ENCODE measurements at regions not wholly inside any gene's neighbourhood (a gene's known extent, or its start where the extent isn't known, plus 50 kb on each side); places are given as distances from the start of the nearest gene placed in this dataset.

DNA sequence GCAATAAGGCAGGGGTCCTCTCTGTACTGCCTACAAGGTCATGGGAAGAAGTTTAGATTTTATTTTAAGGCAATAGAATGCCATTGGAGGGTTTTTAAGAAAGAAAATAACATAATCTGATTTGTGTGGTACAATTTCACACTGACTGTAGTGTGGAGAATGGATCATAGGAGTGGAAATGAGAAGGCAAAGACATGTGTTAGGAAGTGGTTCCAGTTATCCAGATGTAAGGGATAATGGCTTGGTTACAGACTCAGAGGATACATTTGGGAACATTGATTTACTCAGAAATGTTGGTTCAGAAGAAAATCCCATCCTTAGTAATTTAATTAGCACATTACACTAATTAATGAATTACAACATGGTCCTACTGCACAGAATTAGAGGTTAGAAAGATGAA is 788.2 kb downstream of the SLITRK5 start:
- Histone ChIP-seq H3K4me3 (ENCODE audit: low read length) (no peak overlapping the region), H3K27me3 (ENCODE audit: control insufficient read depth, insufficient read depth, low read length) (no peaks in the 10 kb centered on the region), H3K9me3 (ENCODE audit: control insufficient read depth, insufficient read depth, low read length) (no peaks in the 10 kb centered on the region), H3K36me3 (ENCODE audit: control insufficient read depth, insufficient read depth, low read length) (no peaks in the 10 kb centered on the region), H3K27ac (ENCODE audit: low read length) (no peak overlapping the region), H3K4me1 (ENCODE audit: control insufficient read depth, insufficient read depth, low read length) (no peaks in the 10 kb centered on the region)
- H3K27ac Mint-ChIP-seq, result no peak overlapping the region
- TF ChIP-seq, protein P1, sequence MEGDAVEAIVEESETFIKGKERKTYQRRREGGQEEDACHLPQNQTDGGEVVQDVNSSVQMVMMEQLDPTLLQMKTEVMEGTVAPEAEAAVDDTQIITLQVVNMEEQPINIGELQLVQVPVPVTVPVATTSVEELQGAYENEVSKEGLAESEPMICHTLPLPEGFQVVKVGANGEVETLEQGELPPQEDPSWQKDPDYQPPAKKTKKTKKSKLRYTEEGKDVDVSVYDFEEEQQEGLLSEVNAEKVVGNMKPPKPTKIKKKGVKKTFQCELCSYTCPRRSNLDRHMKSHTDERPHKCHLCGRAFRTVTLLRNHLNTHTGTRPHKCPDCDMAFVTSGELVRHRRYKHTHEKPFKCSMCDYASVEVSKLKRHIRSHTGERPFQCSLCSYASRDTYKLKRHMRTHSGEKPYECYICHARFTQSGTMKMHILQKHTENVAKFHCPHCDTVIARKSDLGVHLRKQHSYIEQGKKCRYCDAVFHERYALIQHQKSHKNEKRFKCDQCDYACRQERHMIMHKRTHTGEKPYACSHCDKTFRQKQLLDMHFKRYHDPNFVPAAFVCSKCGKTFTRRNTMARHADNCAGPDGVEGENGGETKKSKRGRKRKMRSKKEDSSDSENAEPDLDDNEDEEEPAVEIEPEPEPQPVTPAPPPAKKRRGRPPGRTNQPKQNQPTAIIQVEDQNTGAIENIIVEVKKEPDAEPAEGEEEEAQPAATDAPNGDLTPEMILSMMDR (IDR thresholded peaks at IDR 0.05), result no peak
- intact Hi-C loops (cut with micrococcal nuclease), result loop anchor here (10.0 kb wide), 1 partner anchor 165 kb away; no protein-coding TSS in a partner anchor
- no peak for DNase-seq
- no peak overlapping the region for H3K4me3 Mint-ChIP-seq
- no peaks in the 10 kb centered on the region for H3K4me1 Mint-ChIP-seq
- no peak for ATAC-seq
- H3K9me3 Mint-ChIP-seq, result no peaks in the 10 kb centered on the region
- H3K36me3 Mint-ChIP-seq, result no peaks in the 10 kb centered on the region
- no peaks in the 10 kb centered on the region for H3K27me3 Mint-ChIP-seq (ENCODE audit: low read depth in 2 of 2)

DNA sequence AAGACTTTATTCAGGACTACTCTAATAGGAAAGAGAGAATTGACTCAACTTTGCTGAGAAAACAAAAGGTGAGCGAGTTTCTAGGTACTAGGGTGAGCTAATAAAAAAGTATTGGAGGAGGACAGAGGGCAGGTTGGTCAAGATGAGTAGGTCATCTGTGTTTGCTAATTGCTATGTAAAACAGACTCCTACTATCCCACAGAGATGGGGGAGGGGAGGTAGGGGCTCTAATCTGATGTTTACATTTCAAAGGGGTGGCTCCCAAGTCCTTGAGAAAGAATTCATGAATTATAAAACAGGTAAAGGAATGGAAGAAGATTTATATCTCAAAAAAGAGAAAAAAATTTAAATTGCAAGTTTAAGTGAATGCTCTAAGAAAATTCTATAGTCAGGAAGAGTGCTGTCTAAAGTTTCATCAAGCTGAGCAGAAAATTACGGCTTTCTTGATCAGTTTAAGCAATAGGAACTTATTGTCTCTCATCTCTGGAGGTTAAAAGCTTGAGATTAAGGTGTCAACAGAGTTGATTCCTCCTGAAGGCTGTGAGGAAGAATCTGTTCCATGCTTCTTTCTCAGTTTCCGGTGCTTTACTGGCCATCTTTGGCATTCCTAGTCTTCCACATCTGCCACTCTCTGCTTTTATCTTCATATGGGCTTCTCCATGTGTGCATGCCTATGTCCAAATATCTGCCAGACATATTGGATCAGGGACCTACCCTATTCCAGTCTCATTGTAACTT is 790.3 kb downstream of the SLITRK5 start:
- WGBS (ENCODE audit: insufficient coverage), result 93% methylated on average over 3 of the region's 3 CpGs
- Histone ChIP-seq H3K36me3 (ENCODE audit: control insufficient read depth, insufficient read depth, low read length) (no peaks in the 10 kb centered on the region), H3K9me3 (ENCODE audit: control insufficient read depth, insufficient read depth, low read length) (no peaks in the 10 kb centered on the region), H3K27ac (ENCODE audit: low read length) (no peak overlapping the region), H3K4me1 (ENCODE audit: control insufficient read depth, insufficient read depth, low read length) (no peaks in the 10 kb centered on the region), H3K4me3 (ENCODE audit: low read length) (no peak overlapping the region), H3K27me3 (ENCODE audit: control insufficient read depth, insufficient read depth, low read length) (no peaks in the 10 kb centered on the region)
- ATAC-seq, result no peak
- Mint-ChIP-seq H3K9me3 (no peaks in the 10 kb centered on the region), H3K4me1 (no peaks in the 10 kb centered on the region), H3K27ac (no peak overlapping the region), H3K4me3 (no peak overlapping the region), H3K36me3 (no peaks in the 10 kb centered on the region), H3K27me3 (ENCODE audit: low read depth in 2 of 2) (no peaks in the 10 kb centered on the region)
- no peak for DNase-seq
- TF ChIP-seq, protein P1 (IDR thresholded peaks at IDR 0.05), result no peak
- intact Hi-C loops (cut with micrococcal nuclease), result no loop called here

DNA sequence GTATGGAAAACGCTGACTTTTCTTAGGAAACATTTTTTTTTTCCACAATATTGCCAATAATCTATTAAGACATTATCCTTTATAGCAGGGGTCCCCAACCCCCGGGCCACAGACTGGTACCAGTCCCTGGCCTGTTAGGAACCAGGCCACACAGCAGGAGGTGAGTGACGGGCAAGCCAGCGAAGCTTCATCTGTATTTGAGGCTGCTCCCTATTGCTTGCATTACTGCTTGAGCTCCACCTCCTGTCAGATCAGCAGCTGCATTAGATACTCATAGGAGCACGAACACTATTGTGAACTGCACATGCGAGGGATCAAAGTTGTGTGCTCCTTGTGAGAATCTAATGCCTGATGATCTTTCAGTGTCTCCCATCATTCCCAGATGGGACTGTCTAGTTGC is 793.7 kb downstream of the SLITRK5 start:
- no peaks in the 10 kb centered on the region for H3K27me3 Mint-ChIP-seq (ENCODE audit: low read depth in 2 of 2)
- Histone ChIP-seq H3K4me1 (ENCODE audit: control insufficient read depth, insufficient read depth, low read length) (no peaks in the 10 kb centered on the region), H3K27me3 (ENCODE audit: control insufficient read depth, insufficient read depth, low read length) (no peaks in the 10 kb centered on the region), H3K36me3 (ENCODE audit: control insufficient read depth, insufficient read depth, low read length) (no peaks in the 10 kb centered on the region), H3K4me3 (ENCODE audit: low read length) (no peak overlapping the region), H3K9me3 (ENCODE audit: control insufficient read depth, insufficient read depth, low read length) (no peaks in the 10 kb centered on the region), H3K27ac (ENCODE audit: low read length) (no peak overlapping the region)
- ATAC-seq (no peak), DNase-seq (no peak)
- H3K4me3 Mint-ChIP-seq, result no peak overlapping the region
- intact Hi-C loops (cut with micrococcal nuclease), result no loop called here
- H3K36me3 Mint-ChIP-seq, result no peaks in the 10 kb centered on the region
- TF ChIP-seq, protein P1 (IDR thresholded peaks at IDR 0.05), result no peak
- no peaks in the 10 kb centered on the region for H3K4me1 Mint-ChIP-seq
- 83% methylated on average over 6 of the region's 6 CpGs for WGBS (ENCODE audit: insufficient coverage)
- no peak overlapping the region for H3K27ac Mint-ChIP-seq
- no peaks in the 10 kb centered on the region for H3K9me3 Mint-ChIP-seq

DNA sequence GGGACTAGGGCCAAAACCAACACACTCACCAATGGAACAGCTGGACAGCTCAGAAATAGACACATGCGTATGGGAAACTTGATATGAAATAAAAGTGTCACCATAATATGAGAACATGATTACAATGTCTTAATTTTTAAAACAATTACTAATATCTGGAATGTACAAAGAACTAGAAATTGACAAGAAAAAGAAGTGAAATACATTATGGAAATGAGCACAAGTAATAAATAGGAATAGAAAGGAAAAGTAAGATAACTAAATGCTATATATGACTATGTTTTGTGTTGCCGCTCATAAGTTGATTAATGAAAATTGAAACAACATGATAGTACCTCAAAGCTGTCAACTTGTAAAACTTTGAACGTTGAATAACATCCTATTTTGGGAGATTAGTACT is 801.1 kb downstream of the SLITRK5 start:
- no peaks in the 10 kb centered on the region for H3K27me3 Mint-ChIP-seq (ENCODE audit: low read depth in 2 of 2)
- TF ChIP-seq, protein P1 (IDR thresholded peaks at IDR 0.05), result no peak
- no peak overlapping the region for H3K4me3 Mint-ChIP-seq
- no peaks in the 10 kb centered on the region for H3K27me3 ChIP-seq (ENCODE audit: control insufficient read depth, insufficient read depth, low read length)
- ATAC-seq, result no peak
- H3K27ac Mint-ChIP-seq, result no peak overlapping the region
- peaks cover 0 to 5% of the 10 kb centered on the region in 2 donors for H3K4me1 Mint-ChIP-seq
- intact Hi-C loops (cut with micrococcal nuclease), result no loop called here
- no peaks in the 10 kb centered on the region for H3K4me1 ChIP-seq (ENCODE audit: control insufficient read depth, insufficient read depth, low read length)
- H3K4me3 ChIP-seq (ENCODE audit: low read length), result no peak overlapping the region
- H3K36me3 ChIP-seq (ENCODE audit: control insufficient read depth, insufficient read depth, low read length), result no peaks in the 10 kb centered on the region
- peaks cover 7% of the 10 kb centered on the region for H3K36me3 Mint-ChIP-seq
- DNase-seq, result no peak
- H3K27ac ChIP-seq (ENCODE audit: low read length), result no peak overlapping the region
- no peaks in the 10 kb centered on the region for H3K9me3 ChIP-seq (ENCODE audit: control insufficient read depth, insufficient read depth, low read length)
- WGBS (ENCODE audit: insufficient coverage), result 82% methylated on average over 2 of the region's 3 CpGs
- no peaks in the 10 kb centered on the region for H3K9me3 Mint-ChIP-seq
